Body of pancreas (tissue), 4 donors: ENCODE measurements at regions not wholly inside any gene's neighbourhood (a gene's known extent, or its start where the extent isn't known, plus 50 kb on each side); places are given as distances from the start of the nearest gene placed in this dataset.

Experiments
- ATAC-seq: fragments of 150-250 bp; one replicate; pipeline ENCODE4 v1.9.1; 2016
- DNase-seq, 4 donors: peaks; one replicate each; pipeline ENCODE4 v3.0.0-alpha.2; 2019
- H3K27ac ChIP-seq, 4 donors: fragments of 200-600 bp; sonication (generic); 1 replicate in 3 of 4; 2 replicates in 1 of 4; pipeline versions ENCODE4 v1.5.1 to v1.6.1; 2016 to 2019; ENCODE audit warnings: mild to moderate bottlenecking in 1 of 4, mixed read lengths in 1 of 4, moderate library complexity in 1 of 4
- H3K27me3 ChIP-seq, 2 donors: fragments of 200-600 bp; sonication (generic); one replicate each; pipeline ENCODE4 v1.6.0; 2016; ENCODE audit warnings: mild to moderate bottlenecking in 1 of 2
- H3K36me3 ChIP-seq, 2 donors: fragments of 200-600 bp; sonication (generic); replicated peaks in 1 of 2; 2 replicates each; pipeline ENCODE4 v1.5.1; 2016; ENCODE audit warnings: low read depth in 2 of 2; ENCODE audit not compliant: insufficient read depth in 1 of 2
- H3K4me1 ChIP-seq: fragments of 200-600 bp; sonication (generic); one replicate; pipeline ENCODE4 v1.6.0; 2016
- H3K4me3 ChIP-seq, 2 donors: fragments of 200-600 bp; sonication (generic); 1 replicate in 1 of 2; 2 replicates in 1 of 2; pipeline ENCODE4 v1.5.1; 2016 to 2019
- H3K9me3 ChIP-seq, 3 donors: fragments of 200-600 bp; sonication (generic); 1 replicate in 2 of 3; 2 replicates in 1 of 3; pipeline ENCODE4 v1.5.1; 2016
- CTCF ChIP-seq, 7 experiments: fragments of 450-650 bp in 4 of 7; fragments of 200-600 bp in 3 of 7; sonication (generic) in 3 of 7; IDR thresholded peaks; one replicate each; pipeline ENCODE4 v1.5.1; 2016 to 2019; ENCODE audit warnings: antibody characterized with exemption in 7 of 7
- POLR2A ChIP-seq, 3 donors: fragments of 450-650 bp; IDR thresholded peaks; one replicate each; pipeline ENCODE4 v1.6.1; 2016; ENCODE audit warnings: antibody characterized with exemption in 3 of 3, mild to moderate bottlenecking in 2 of 3
- WGBS, 2 donors: methylation state at CpG; one replicate each; pipeline ENCODE4 v1.1.5; 2017; 5-methylcytosine and 5-hydroxymethylcytosine counted together
- intact Hi-C: fragments of 100-400 bp; cut with DNase I; formaldehyde crosslinking; loops from one replicate; pipeline ENCODE4 v1.15.1; 2023

GRCh38 chr9:115540091-115540490 is 422.1 kb upstream of the TNC start:
- Histone ChIP-seq H3K36me3 (no peaks in the 10 kb centered on the region), H3K27me3 (no peaks in the 10 kb centered on the region), H3K9me3 (no peaks in the 10 kb centered on the region), H3K4me3 (no peak overlapping the region), H3K4me1 (no peaks in the 10 kb centered on the region), H3K27ac (no peak overlapping the region)
- intact Hi-C loops: no loop called here
- DNase-seq (no peak), ATAC-seq (no peak)
- TF ChIP-seq POLR2A (IDR thresholded peaks at IDR 0.05): no peak
- no peak for TF ChIP-seq CTCF (IDR thresholded peaks at IDR 0.05)
- 20 to 29% methylated on average over 2 of the region's 2 CpGs for WGBS, 2 donors

- TF ChIP-seq CTCF (IDR thresholded peaks at IDR 0.05) (no peak), POLR2A (IDR thresholded peaks at IDR 0.05) (no peak)
- Histone ChIP-seq H3K4me3 (no peak overlapping the region), H3K36me3 (no peaks in the 10 kb centered on the region), H3K27me3 (no peaks in the 10 kb centered on the region), H3K9me3 (no peaks in the 10 kb centered on the region), H3K27ac (no peak overlapping the region), H3K4me1 (no peaks in the 10 kb centered on the region)
- 66 to 77% methylated on average over 1 of the region's 1 CpG for WGBS, 2 donors
- ATAC-seq (no peak), DNase-seq (no peak)
- intact Hi-C loops: no loop called here
These were observed 425.6 kb upstream of the TNC start for GRCh38 chr9:115543511-115543910.

- no peak for TF ChIP-seq POLR2A (IDR thresholded peaks at IDR 0.05)
- no peak for TF ChIP-seq CTCF (IDR thresholded peaks at IDR 0.05)
- no peak for DNase-seq
- no peak overlapping the region for H3K4me3 ChIP-seq
- 15 to 50% methylated on average over 2 of the region's 2 CpGs for WGBS, 2 donors
- no peak overlapping the region for H3K27ac ChIP-seq
- no peaks in the 10 kb centered on the region for H3K4me1 ChIP-seq
- intact Hi-C loops: no loop called here
- no peaks in the 10 kb centered on the region for H3K27me3 ChIP-seq
- ATAC-seq: no peak
- H3K9me3 ChIP-seq: no peaks in the 10 kb centered on the region
- no peaks in the 10 kb centered on the region for H3K36me3 ChIP-seq
These were observed 430.8 kb upstream of the TNC start for GRCh38 chr9:115548609-115549260.

GRCh38 chr9:115551396-115551795 is 433.4 kb upstream of the TNC start:
- H3K27ac ChIP-seq: no peak overlapping the region
- WGBS, 2 donors: 34 to 59% methylated on average over 2 of the region's 2 CpGs
- H3K36me3 ChIP-seq: no peaks in the 10 kb centered on the region
- DNase-seq (no peak), ATAC-seq (no peak)
- intact Hi-C loops: no loop called here
- no peaks in the 10 kb centered on the region for H3K9me3 ChIP-seq
- no peak overlapping the region for H3K4me3 ChIP-seq
- no peaks in the 10 kb centered on the region for H3K27me3 ChIP-seq
- no peak for TF ChIP-seq POLR2A (IDR thresholded peaks at IDR 0.05)
- TF ChIP-seq CTCF (IDR thresholded peaks at IDR 0.05): no peak
- no peaks in the 10 kb centered on the region for H3K4me1 ChIP-seq

GRCh38 chr9:115553060-115553773 is 435.3 kb upstream of the TNC start:
- intact Hi-C loops: no loop called here
- Histone ChIP-seq H3K36me3 (no peaks in the 10 kb centered on the region), H3K9me3 (peaks cover 0 to 4% (median 0%) of the 10 kb centered on the region in 3 donors), H3K4me3 (no peak overlapping the region), H3K4me1 (no peaks in the 10 kb centered on the region), H3K27me3 (no peaks in the 10 kb centered on the region), H3K27ac (no peak overlapping the region)
- 66 to 70% methylated on average over 2 of the region's 2 CpGs for WGBS, 2 donors
- DNase-seq (no peak), ATAC-seq (no peak)
- TF ChIP-seq POLR2A (IDR thresholded peaks at IDR 0.05) (no peak), CTCF (IDR thresholded peaks at IDR 0.05) (no peak)
